HG02642 (cell line): ENCODE measurements at regions not wholly inside any gene's neighbourhood (a gene's known extent, or its start where the extent isn't known, plus 50 kb on each side); places are given as distances from the start of the nearest gene placed in this dataset.
"Not testable (repeated sequence)": the region's sequence is repeated elsewhere in the genome, so short reads cannot be mapped to it uniquely, and the experiment has no call there.

Experiments
- ATAC-seq: cut with Tn5 transposase; IDR thresholded peaks from one replicate; pipeline ENCODE4 v1.9.1; 2021; ENCODE audit warnings: mild to moderate bottlenecking; ENCODE audit not compliant: unreplicated experiment, poor library complexity

DNA sequence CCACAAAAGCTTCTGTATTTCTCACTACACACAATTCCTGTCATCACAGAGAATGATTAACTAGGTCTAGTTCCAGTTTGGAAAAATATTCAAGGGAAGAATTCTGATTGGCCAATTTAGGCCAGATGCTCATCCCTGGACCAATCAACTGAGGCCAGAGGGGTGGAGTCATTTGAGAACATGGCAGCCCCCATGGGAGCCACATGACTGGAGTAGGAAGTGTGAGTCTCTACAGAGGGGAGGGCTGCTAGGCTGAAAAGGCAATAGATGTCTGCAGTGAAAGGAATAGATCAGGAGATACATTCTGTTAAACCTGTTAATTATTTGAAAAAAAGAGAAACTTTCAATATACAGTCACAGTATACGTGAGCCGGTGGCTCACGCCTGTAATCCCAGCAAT is 125.2 kb downstream of the UNC93B1 start:
- not testable (repeated sequence) for ATAC-seq

DNA sequence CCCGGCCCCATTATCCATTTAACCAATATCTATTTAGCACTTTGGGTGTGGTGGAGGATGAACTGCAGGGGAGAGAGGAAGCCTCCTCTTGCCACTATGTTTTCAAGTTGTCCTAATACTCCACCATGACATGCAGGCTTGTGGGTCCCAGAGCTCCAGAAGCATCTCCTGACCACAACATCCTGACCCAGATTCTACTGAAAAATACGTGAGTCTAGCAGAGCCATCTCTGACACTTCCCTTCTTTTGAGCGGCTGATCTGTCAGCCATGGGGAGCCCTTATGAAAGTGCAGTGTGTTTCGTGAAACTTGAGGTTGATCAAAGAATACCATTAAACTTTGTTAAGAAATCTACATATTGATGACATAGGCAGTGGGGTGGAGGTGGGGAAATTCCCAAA is 126.6 kb downstream of the UNC93B1 start:
- not testable (repeated sequence) for ATAC-seq

DNA sequence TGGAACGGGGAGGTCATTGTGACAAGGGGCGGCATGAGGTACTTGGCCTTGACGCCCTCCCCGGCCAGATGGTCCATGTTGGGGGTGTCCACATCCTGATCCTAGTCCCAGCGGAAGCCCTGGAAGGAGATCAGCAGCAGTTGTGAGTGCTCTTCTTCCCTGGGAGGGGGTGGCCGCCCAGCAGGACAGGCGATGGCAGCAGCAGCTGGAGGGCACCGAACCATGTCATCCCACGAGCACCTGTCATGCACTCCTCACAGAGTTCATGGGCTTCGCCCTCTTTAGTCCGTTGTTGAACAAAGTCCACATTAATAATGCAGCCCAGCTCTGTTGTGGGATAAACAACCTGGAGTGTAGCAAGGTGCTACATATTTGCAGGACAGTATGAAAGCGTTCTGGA is 130.7 kb downstream of the UNC93B1 start:
- ATAC-seq, result not testable (repeated sequence)

DNA sequence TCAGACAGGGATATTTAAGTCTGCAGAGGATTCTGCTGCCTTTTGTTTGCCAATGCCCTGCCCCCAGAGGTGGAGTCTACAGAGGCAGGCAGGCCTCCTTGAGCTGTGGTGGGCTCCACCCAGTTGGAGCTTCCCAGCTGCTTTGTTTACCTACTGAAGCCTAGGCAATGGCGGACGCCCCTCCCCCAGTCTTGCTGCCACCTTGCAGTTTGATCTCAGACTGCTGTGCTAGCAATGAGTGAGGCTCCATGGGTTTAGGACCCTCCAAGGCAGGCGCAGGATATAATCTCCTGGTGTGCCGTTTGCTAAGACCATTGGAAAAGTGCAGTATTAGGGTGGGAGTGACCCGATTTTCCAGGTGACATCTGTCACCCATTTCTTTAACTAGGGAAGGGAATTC is 132.7 kb downstream of the UNC93B1 start:
- ATAC-seq, result not testable (repeated sequence)

DNA sequence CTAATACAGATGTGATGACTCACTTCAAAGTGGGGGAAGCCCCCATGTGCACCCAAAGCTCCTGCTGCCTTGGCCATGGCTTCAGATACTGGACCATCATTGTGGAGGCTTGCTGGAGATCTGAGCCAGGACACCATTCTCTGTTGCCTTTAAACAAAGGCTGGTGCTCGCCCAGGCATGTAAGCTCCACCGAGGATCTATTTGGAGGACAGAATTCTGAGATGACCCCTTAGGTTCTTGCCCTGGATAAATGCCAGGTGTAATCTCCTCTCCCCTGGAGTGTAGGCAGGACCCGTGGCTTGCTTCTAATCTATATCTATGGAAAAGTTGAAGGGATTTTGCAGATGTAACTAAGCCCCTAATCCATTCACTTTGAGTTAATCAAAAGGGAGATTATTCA is 141.0 kb downstream of the UNC93B1 start:
- ATAC-seq, result not testable (repeated sequence)

DNA sequence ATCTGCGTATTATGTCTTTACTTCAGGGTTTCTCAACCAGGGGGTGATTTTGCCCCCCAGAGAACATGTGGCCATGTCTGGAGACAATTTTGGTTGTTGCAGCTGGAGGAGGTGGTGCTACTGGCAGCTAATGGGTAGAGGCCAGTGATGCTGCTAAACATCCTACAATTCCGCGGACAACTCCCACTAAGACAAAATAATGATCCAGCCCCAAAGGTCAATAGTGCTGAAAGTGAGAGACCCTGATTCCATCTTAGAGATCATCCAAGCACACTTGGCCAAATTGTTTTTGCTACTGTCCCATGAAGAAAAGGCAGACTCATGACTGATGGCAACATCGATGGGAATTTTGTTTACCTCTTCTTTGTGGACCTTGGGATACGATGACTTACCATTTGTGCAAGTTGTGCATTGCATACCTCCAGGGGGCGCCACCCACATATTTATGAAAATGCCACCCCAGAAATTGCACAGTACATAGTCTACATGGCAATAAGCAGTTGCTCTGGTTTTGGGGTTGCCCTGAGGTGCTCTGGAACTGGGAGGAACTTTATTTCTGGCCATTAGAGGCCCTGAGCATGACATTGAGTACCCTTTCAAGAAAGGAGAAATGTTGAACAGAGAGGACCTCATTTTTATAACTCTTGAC is 144.3 kb downstream of the UNC93B1 start:
- not testable (repeated sequence) for ATAC-seq

DNA sequence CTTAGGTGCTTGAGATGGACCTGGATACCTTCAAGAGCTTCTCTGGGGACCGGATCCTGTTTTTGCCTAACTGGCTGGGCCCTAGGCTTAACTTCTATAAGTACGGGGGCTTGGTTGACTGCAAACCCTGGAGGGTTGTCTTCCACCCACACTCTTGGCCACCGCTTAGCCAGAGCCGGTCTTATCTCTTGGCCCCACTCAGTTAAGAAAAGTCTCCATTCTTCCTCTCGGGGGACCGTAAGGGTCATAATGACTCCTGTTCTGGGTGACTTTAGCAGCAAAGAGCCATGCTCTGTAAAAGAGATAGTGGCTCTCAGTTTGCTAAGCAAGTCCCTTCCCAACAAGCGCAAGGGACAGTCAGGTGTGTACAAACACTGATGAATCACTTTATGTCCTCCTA is 153.2 kb downstream of the UNC93B1 start:
- ATAC-seq, result not testable (repeated sequence)

DNA sequence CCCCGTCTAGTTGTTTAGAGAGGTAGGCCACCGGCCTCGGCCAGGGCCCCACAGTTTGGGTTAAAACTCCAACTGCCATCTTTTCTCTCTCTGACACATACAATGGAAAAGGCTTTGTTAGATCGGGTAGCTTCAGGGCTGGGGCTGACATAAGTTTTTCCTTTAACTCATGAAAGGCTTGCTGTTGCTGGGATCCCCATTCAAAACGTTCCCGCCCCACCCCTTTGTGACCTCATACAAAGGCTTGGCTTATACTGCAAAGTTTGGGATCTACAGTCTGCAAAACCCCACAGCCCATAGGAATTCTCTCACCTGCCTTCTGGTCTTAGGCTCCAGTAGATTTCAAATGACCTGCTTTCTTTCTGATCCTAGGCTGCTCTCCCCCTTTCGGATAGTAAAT is 154.1 kb downstream of the UNC93B1 start:
- ATAC-seq, result not testable (repeated sequence)

DNA sequence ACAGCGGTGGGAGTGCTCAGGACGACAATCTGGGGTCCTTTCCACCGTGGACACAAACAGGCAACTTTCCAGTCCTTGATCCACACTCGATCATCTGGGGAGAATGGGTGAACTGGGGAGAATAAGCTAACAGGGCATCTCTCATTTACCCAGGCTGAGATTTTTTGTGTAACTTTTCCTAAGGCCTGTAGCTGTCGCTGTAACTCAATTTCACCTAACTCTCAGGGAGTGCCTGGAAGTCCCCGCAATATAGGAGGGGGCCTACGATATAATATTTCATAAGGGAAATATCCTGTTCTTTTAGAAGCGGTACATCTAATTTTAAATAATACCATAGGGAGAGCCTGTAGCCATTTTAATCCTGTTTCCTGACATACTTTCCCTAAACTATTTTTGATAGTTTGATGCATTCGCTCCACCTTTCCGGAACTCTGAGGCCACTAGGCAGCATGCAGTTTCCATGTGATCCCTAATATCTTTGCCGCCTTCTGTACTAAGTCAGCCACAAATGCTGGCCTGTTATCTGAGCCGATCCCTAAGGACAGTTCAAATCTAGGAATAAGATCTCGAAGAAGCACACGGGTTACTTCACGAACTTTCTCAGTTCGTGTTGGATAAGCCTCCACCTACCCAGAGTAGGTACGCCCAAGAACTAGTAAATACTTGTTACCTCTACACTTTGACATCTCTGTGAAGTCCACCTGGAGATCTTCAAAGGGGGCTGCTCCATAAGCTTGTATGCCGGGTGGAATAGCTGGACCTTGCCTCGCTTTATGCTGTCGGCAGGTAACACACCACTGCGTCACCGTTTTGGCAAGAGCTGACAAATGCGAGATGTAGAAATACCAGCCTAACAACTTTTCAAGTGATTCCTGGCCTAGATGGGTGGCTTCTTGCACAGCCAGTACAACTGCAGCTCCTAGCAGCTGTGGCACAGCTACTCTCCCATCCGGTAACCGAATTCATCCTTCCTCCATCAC is 155.7 kb downstream of the UNC93B1 start:
- not testable (repeated sequence) for ATAC-seq

DNA sequence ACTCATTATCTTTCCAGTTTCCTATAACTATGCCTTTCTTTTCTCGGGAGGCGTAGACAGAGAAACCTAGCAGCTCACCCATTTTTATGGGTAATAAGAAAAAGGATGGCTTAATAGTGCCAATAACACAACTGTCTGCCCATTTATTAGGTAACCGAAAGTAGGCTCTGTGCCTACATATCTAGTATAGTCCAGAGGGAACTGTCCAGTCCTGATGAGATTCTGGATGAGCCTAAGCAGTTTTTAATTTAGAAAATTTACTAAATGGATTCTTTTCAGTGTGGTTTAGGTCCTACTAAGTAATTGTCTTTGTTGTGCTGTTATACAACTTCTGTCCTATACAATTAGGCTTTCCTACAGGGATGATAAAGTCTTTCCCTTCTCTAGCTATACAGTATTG is 157.6 kb downstream of the UNC93B1 start:
- ATAC-seq, result not testable (repeated sequence)

DNA sequence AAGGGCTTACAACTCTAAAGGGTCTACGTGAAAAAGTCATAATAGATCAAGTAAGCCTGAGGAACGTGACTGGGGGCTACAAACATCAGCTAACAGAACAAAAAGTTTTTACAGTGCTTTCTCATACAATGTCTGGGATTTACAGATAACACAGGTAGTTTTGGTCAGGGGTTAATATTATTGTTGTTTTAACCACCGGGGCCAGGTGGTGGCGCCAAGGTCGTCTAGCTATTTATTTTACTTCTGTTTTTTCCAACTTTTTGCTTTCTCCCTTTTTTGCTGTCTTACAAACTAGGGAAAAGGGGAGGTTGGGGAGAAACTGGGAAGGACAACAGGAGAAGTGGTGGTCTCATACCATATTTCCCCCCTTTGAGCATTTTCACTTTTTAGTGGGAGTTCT is 158.6 kb downstream of the UNC93B1 start:
- ATAC-seq, result not testable (repeated sequence)

DNA sequence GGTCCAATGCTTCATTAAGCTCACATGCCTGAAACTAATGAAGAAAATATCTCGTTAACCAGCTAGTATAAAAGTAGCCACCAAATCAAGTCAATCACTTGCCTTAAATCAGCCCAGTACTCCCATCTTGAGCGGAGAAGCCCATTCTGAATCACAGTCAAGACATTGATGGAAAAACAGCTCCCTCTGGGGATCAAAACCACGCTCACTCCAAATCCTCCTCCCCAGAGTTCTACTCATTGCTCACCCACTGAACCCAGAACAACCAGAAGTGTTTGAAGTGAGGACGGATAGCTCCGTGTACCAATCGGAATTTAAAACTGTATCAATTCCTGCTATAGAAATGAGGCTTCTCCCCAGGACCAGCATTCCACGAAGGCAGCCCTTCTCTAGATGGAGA is 163.3 kb downstream of the UNC93B1 start:
- ATAC-seq, result not testable (repeated sequence)

DNA sequence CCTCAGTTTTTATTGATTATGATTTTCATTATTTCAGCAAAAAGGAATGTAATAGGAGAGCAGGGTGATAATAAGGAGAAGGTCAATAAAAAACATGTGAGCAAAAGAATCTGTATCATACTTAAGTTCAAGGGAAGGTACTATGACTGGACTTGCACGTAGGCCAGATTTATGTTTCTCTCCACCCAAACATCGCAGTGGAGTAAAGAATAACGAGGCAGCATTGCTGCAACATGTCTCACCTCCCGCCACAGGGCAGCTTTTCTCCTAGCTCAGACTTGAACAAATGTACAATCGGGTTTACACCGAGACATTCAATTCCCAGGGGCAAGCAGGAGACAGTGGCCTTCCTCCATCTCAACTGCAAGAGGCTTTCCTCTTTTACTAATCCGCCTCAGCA is 155.7 kb upstream of the ALDH3B2 start:
- not testable (repeated sequence) for ATAC-seq

DNA sequence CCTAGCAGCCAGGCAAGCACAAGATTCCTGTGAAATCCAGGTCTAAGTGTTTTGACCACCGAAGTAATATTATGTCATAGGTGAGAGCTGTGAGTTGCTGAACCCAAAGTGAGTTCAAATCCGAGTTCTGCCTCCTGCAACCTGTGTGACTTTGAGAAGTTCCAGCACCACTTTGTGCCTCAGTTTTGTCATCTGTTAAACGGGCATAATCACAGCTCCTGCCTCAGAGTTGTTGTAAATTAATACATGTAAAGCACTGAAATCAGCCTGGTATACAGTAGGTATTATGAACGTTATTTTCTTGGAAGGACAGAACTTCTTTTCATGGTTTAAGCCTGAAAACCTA is 152.5 kb upstream of the ALDH3B2 start:
- not testable (repeated sequence) for ATAC-seq

DNA sequence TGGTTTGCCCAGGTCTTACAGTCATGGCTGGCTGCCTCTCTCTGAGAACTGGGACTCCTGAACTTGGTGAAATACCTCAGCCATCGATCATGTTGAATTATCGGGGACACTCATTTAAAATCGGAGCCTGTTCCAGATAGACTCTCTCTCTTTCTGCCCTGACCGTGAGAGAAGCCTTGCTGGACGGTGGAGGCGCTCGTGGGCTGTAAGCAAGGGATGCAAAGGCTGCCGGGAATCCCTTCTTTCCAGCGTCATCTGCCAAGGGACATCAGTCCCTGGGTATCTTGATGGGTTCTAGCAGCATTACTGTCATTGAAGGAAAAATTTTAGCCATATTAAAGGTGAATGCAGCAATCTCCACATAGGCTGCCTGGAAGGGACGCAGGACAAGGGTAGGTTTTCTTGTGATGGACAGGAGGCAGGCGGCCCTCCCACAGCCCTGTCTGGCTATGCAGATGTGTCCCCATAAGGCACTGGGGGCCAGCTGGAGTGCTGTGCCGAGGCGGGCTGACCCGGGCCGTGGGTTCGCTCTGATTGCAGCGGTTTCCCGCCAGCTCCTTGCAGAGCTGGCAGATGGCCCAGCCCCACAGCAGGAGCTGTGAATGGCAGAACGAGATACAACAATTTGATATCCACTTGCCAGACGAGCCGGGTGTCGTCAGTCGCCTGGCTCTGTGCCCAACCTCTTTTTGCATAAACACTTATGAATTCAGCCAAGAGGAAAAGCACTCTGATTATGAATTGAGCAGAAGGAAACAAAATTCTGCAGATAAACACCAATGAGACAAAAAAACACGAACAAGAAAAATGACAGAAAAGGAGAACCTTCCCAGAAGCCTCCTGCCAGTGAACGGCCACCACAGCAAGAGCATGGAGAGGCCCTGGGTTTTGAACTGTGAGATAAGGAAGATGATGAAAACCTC is 151.9 kb upstream of the ALDH3B2 start:
- ATAC-seq, result not testable (repeated sequence)

DNA sequence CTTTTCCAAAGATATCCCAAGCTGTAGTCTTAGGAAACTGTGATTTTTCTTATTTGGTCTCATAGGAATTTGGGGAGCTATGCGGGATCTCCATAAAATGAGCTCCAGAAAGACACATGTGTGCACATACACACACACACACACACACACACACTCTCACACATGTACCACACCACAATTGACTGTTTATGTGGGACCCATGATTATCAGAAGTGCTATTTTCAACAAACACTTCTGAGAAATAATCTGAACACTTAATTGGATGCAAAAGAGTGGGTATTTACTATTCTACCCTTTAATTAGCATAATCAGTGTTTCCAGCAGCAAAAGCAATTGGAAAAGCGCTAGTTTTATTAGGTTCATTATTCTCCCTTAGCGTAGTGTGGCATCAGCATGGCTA is 150.4 kb upstream of the ALDH3B2 start:
- not testable (repeated sequence) for ATAC-seq

DNA sequence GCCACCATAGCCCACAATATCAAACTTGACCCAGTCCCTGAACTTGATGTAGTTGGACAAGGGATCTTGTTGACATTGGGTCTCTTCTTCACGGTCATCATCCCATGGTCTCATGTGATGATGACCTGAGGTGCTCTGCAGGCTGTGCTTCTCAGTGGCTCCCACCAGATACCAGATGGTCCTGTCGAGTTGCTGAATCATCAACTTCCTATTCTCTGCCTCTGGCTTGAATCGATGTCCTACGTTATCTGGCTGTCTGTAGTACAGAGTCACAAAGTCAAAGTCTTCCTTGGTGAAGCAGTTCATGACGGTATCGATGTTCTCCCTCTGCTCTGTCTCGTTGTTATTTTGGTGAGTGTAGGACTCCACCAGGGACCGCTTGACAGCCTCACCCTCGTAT is 145.7 kb upstream of the ALDH3B2 start:
- no peak for ATAC-seq

DNA sequence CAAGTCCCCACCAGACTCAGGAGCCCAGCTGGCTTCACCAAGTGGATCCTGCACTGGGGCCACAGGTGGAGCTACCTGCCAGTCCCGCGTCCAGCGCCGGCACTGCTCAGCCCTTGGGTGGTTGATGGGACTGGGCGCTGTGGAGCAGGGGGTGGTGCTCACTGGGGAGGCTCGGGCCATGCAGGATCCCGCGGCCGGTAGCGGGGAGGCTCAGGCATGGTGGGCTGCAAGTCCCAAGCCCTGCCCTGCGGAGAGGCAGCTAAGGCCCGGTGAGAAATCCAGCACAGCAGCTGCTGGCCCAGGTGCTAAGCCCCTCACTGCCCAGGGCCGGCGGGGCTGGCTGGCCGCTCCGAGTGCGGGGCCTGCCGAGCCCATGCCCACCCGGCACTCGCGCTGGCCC is 143.1 kb upstream of the ALDH3B2 start:
- not testable (repeated sequence) for ATAC-seq

DNA sequence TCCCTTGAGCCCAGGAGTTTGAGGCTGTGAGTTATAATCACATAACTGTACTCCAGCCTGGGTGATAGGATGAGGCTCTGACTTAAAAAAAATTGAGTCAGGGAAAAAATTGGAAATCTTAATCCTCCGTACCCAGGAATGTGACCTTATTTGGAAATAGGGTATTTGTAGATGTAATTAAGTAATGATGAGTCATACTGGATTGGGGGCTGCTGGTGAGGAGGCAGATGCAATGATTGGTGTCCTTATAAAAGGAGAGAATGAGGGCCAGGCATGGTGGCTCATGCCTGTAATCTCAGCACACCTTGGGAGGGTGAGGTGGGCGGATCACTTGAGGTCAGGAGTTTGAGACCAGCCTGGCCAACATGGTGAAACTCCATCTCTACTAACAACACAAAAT is 134.9 kb upstream of the ALDH3B2 start:
- ATAC-seq, result not testable (repeated sequence)

DNA sequence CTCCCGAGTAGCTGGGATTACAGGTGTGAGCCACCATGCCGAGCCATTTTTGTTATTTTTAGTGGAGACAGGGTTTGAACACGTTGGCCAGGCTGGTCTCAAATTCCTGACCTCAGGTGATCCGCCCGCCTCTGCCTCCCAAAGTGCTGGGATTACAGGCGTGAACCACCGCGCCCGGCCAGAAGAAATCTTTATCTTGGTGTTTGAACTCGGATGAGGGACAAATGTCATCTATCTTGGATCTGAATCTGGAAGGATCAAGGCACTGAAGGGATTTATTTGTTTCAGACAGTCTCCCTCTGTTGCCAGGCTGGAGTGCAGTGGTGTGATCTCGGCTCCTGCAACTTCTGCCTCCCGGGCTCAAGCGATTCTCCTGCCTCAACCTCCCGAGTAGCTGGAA is 133.5 kb upstream of the ALDH3B2 start:
- not testable (repeated sequence) for ATAC-seq
